Hepatocyte (in vitro differentiated cells): ENCODE measurements at regions not wholly inside any gene's neighbourhood (a gene's known extent, or its start where the extent isn't known, plus 50 kb on each side); places are given as distances from the start of the nearest gene placed in this dataset.

Experiments used
- DNase-seq: peaks from one replicate; pipeline ENCODE4 v3.0.0-alpha.2; 2016; ENCODE audit warnings: low spot score
- H2AFZ ChIP-seq: fragments of 200-600 bp; sonication (generic); 2 replicates; pipeline ENCODE4 v1.6.0; 2016; ENCODE audit warnings: antibody characterized with exemption, mild to moderate bottlenecking
- H3K27ac ChIP-seq: fragments of 200-600 bp; sonication (generic); 2 replicates; pipeline ENCODE4 v1.5.1; 2016; ENCODE audit warnings: mild to moderate bottlenecking
- H3K27me3 ChIP-seq: fragments of 200-600 bp; sonication (generic); 2 replicates; pipeline ENCODE4 v1.6.1; 2016
- H3K36me3 ChIP-seq: fragments of 200-600 bp; sonication (generic); replicated peaks from 2 replicates; pipeline ENCODE4 v1.5.1; 2016; ENCODE audit warnings: low read depth; ENCODE audit not compliant: insufficient read depth
- H3K4me1 ChIP-seq: fragments of 200-600 bp; sonication (generic); 2 replicates; pipeline ENCODE4 v1.5.1; 2016; ENCODE audit warnings: mild to moderate bottlenecking, moderate library complexity; ENCODE audit not compliant: insufficient read depth
- H3K4me2 ChIP-seq: fragments of 200-600 bp; sonication (generic); 2 replicates; pipeline ENCODE4 v1.6.0; 2016
- H3K4me3 ChIP-seq: fragments of 200-600 bp; sonication (generic); 2 replicates; pipeline ENCODE4 v1.5.1; 2016; ENCODE audit warnings: mild to moderate bottlenecking
- H3K79me2 ChIP-seq: fragments of 200-600 bp; sonication (generic); 2 replicates; pipeline ENCODE4 v1.6.0; 2017; ENCODE audit warnings: mild to moderate bottlenecking
- H3K9me2 ChIP-seq: fragments of 200-600 bp; sonication (generic); replicated peaks from 2 replicates; pipeline ENCODE4 v1.6.0; 2017; ENCODE audit warnings: mild to moderate bottlenecking; ENCODE audit not compliant: insufficient read depth
- H3K9me3 ChIP-seq: fragments of 200-600 bp; sonication (generic); 2 replicates; pipeline ENCODE4 v1.5.1; 2016; ENCODE audit warnings: low read depth, mild to moderate bottlenecking
- H4K20me1 ChIP-seq: fragments of 200-600 bp; sonication (generic); 2 replicates; pipeline ENCODE4 v1.6.0; 2016; ENCODE audit warnings: mild to moderate bottlenecking; ENCODE audit not compliant: insufficient read depth, poor library complexity, severe bottlenecking
- CTCF ChIP-seq: fragments of 200-600 bp; sonication (generic); IDR thresholded peaks from 2 replicates; pipeline ENCODE4 v1.5.1; 2016; ENCODE audit warnings: antibody characterized with exemption, mild to moderate bottlenecking; ENCODE audit not compliant: poor library complexity
- EZH2 ChIP-seq: fragments of 200-600 bp; sonication (generic); IDR thresholded peaks from 2 replicates; pipeline ENCODE4 v1.6.1; 2016; ENCODE audit warnings: antibody characterized with exemption, mild to moderate bottlenecking, borderline replicate concordance
- EZH2phosphoT487 ChIP-seq: fragments of 200-600 bp; sonication (generic); IDR thresholded peaks from one replicate; pipeline ENCODE4 v1.6.1; 2018; ENCODE audit warnings: antibody characterized with exemption, mild to moderate bottlenecking, low read depth, moderate library complexity; ENCODE audit not compliant: unreplicated experiment, severe bottlenecking
- WGBS: methylation state at CpG from one replicate; pipeline ENCODE4 v1.1.6; 2016; ENCODE audit warnings: low lambda C conversion rate; ENCODE audit errors: missing lambda C conversion rate; 5-methylcytosine and 5-hydroxymethylcytosine counted together

DNA sequence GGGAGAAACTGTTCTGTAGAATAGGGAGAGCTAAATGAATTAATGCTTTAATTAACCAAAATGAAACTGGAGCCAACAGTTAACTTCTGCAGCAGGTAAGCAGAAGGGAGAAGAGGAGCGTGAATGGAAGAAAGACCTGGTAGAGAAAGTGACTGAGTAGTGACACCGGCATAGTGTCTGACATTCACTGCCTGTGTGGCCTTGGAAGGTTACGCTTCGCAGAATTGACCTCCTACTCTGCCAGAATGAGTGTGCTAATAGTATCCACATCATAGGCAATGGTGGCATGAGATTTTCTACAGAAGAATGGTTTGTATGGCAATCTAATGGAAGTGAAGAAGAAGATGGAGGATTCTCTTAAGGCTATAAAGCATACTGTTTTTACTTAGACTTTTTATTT lies 614.4 kb downstream of the CPS1 start:
- Histone ChIP-seq H2AFZ (no peak overlapping the region), H3K4me2 (no peak overlapping the region), H3K79me2 (no peaks in the 10 kb centered on the region), H3K4me3 (no peak overlapping the region), H3K4me1 (no peaks in the 10 kb centered on the region), H3K9me3 (no peaks in the 10 kb centered on the region), H3K9me2 (no peaks in the 10 kb centered on the region), H4K20me1 (no peaks in the 10 kb centered on the region), H3K27ac (no peak overlapping the region), H3K36me3 (no peaks in the 10 kb centered on the region), H3K27me3 (no peaks in the 10 kb centered on the region)
- 95% methylated on average over 4 of the region's 4 CpGs for WGBS
- DNase-seq: no peak
- no peak for TF ChIP-seq EZH2
- no peak for TF ChIP-seq EZH2phosphoT487
- no peak for TF ChIP-seq CTCF

DNA sequence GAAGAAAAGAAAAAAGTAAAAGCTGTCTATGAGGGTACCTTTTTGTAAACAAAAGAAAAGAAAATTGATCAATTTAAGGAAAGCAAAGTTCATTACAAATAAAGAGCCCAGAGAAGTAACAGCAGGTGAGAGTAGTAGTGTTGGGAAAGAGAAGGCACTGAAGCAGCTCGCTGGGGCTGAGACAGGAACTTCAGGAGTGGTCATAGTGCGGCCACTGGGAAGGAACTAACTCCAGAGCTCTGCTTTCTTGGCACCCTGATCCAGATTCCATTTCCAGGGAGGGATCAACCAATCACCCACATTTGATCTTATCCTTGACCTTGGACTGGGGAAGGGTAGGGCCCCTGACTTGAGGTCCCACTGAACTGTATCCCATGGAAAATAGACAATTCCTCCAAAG lies 617.6 kb downstream of the CPS1 start:
- Histone ChIP-seq H3K4me1 (no peaks in the 10 kb centered on the region), H3K9me2 (no peaks in the 10 kb centered on the region), H2AFZ (no peak overlapping the region), H3K36me3 (no peaks in the 10 kb centered on the region), H4K20me1 (no peaks in the 10 kb centered on the region), H3K79me2 (no peaks in the 10 kb centered on the region), H3K4me3 (no peak overlapping the region), H3K9me3 (no peaks in the 10 kb centered on the region), H3K27ac (no peak overlapping the region), H3K27me3 (no peaks in the 10 kb centered on the region), H3K4me2 (no peak overlapping the region)
- 100% methylated on average over 2 of the region's 2 CpGs for WGBS
- no peak for DNase-seq
- TF ChIP-seq EZH2 (no peak), EZH2phosphoT487 (no peak), CTCF (no peak)

DNA sequence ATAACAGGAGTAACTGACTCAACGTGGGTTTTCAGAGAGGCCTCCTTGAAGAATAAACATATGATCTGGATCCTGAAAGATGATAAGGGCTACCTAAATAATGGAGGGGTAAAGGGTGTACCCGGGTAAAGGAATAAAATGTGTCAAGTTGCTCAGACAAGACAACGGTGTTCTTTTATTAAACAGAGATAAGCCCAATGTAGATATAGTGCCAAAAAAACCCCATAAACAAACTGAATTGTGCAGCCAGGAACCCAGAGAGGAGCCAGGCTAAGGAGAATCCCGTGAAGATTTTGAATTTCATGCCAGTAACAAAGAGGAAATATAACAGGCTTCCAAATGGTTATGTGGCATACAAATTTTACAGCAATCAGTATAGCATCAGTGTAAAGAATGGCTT lies 618.2 kb downstream of the CPS1 start:
- 48% methylated on average over 4 of the region's 4 CpGs for WGBS
- TF ChIP-seq EZH2 (no peak), CTCF (no peak), EZH2phosphoT487 (no peak)

GRCh38 chr2:211175956-211176355 lies 619.6 kb downstream of the CPS1 start:
- Histone ChIP-seq H2AFZ (no peak overlapping the region), H3K9me2 (no peaks in the 10 kb centered on the region), H3K27me3 (no peaks in the 10 kb centered on the region), H3K79me2 (no peaks in the 10 kb centered on the region), H3K4me3 (no peak overlapping the region), H3K4me1 (peaks cover 1% of the 10 kb centered on the region), H3K9me3 (no peaks in the 10 kb centered on the region), H3K4me2 (no peak overlapping the region), H3K27ac (no peak overlapping the region), H4K20me1 (no peaks in the 10 kb centered on the region), H3K36me3 (no peaks in the 10 kb centered on the region)
- TF ChIP-seq EZH2phosphoT487 (no peak), CTCF (no peak), EZH2 (no peak)
- DNase-seq: no peak
- 95% methylated on average over 2 of the region's 2 CpGs for WGBS

More for the DNA sequence above, 618.2 kb downstream of the CPS1 start:
- no peaks in the 10 kb centered on the region for H3K9me2 ChIP-seq
- H3K27ac ChIP-seq: no peak overlapping the region
- no peaks in the 10 kb centered on the region for H3K36me3 ChIP-seq
- H3K4me3 ChIP-seq: no peak overlapping the region
- no peaks in the 10 kb centered on the region for H4K20me1 ChIP-seq
- no peaks in the 10 kb centered on the region for H3K4me1 ChIP-seq
- no peak for DNase-seq
- H3K27me3 ChIP-seq: no peaks in the 10 kb centered on the region
- no peaks in the 10 kb centered on the region for H3K79me2 ChIP-seq
- H3K9me3 ChIP-seq: no peaks in the 10 kb centered on the region
- no peak overlapping the region for H2AFZ ChIP-seq
- no peak overlapping the region for H3K4me2 ChIP-seq
